Activated CD8-positive, alpha-beta memory T cell treated with anti-CD3 and anti-CD28 coated beads for 4 hours (primary cell): ENCODE measurements at regions not wholly inside any gene's neighbourhood (a gene's known extent, or its start where the extent isn't known, plus 50 kb on each side); places are given as distances from the start of the nearest gene placed in this dataset.

Experiments
- DNase-seq, 2 donors: peaks; one replicate each; pipeline ENCODE4 v3.0.0-alpha.2; 2020; ENCODE audit warnings: low read depth in 2 of 2

- DNase-seq: no peak
Observed at GRCh38 chr18:37698508-37699040, 133.0 kb upstream of the CELF4 start.

GRCh38 chr18:37694516-37694915 is 128.9 kb upstream of the CELF4 start:
- no peak for DNase-seq

- DNase-seq: no peak
Observed at GRCh38 chr18:37691162-37691561, 125.6 kb upstream of the CELF4 start.

- no peak for DNase-seq
Observed at GRCh38 chr18:37689841-37690240, 124.2 kb upstream of the CELF4 start.

- no peak for DNase-seq
Observed at GRCh38 chr18:37684590-37684989, 119.0 kb upstream of the CELF4 start.

- no peak for DNase-seq
Observed at GRCh38 chr18:37684183-37684582, 118.6 kb upstream of the CELF4 start.

GRCh38 chr18:37680911-37681310 is 115.3 kb upstream of the CELF4 start:
- no peak for DNase-seq

- no peak for DNase-seq
Observed at GRCh38 chr18:37676276-37676675, 110.7 kb upstream of the CELF4 start.

- DNase-seq: no peak
Observed at GRCh38 chr18:37675699-37676098, 110.1 kb upstream of the CELF4 start.

- no peak for DNase-seq
Observed at GRCh38 chr18:37674570-37674969, 109.0 kb upstream of the CELF4 start.

GRCh38 chr18:37673671-37674070 is 108.1 kb upstream of the CELF4 start:
- DNase-seq: no peak

- no peak for DNase-seq
Observed at GRCh38 chr18:37672932-37673595, 107.5 kb upstream of the CELF4 start.

GRCh38 chr18:37672001-37672400 is 106.4 kb upstream of the CELF4 start:
- no peak for DNase-seq

- DNase-seq: no peak
Observed at GRCh38 chr18:37671530-37671929, 105.9 kb upstream of the CELF4 start.

GRCh38 chr18:37671119-37671518 is 105.5 kb upstream of the CELF4 start:
- no peak for DNase-seq

- no peak for DNase-seq
Observed at GRCh38 chr18:37669991-37670534, 104.5 kb upstream of the CELF4 start.

- no peak for DNase-seq
Observed at GRCh38 chr18:37668971-37669747, 103.6 kb upstream of the CELF4 start.

GRCh38 chr18:37667836-37668235 is 102.2 kb upstream of the CELF4 start:
- no peak for DNase-seq

- no peak for DNase-seq
Observed at GRCh38 chr18:37666991-37667390, 101.4 kb upstream of the CELF4 start.

- DNase-seq: no peak
Observed at GRCh38 chr18:37666451-37666850, 100.9 kb upstream of the CELF4 start.

GRCh38 chr18:37665346-37665745 is 99.7 kb upstream of the CELF4 start:
- no peak for DNase-seq

- no peak for DNase-seq
Observed at GRCh38 chr18:37663446-37663845, 97.8 kb upstream of the CELF4 start.
